ENCODE measurements at regions not wholly inside any gene's neighbourhood (a gene's known extent, or its start where the extent isn't known, plus 50 kb on each side); places are given as distances from the start of the nearest gene placed in this dataset.

DNA sequence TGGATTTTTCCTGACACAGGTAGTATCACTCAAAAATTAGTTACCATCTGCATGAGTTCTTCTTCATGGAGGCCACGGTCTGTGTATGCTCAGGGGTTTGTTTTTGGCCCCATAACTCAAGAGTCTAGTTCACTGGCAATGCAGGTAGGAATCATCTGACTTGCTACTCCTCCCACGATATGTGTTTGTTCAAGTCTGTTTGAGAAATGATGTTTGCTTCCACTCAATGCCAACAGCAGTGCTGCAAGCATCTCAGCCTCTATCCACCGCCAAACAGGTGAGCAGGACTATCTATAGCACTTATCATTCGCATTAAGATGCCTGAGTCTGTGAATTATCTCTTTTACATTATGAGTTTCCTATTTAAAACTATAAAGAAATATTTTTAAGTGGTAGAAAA, 264.8 kb upstream of the PTGER4 start:
- FAIRE-seq (no peak), DNase-seq (ENCODE audit: insufficient read length, low spot score) (no peak)
- no peak for TF ChIP-seq TAF1 (IDR thresholded peaks at IDR 0.05; ENCODE audit: low read depth, low read length)
- no peak for TF ChIP-seq POLR2A (IDR thresholded peaks at IDR 0.05; ENCODE audit: low read depth, low read length)
- TF ChIP-seq SPI1 (IDR thresholded peaks at IDR 0.05; ENCODE audit: low read depth, low read length), result no peak
- no peak for TF ChIP-seq POU2F2 (IDR thresholded peaks at IDR 0.05; ENCODE audit: low read depth, low read length)
- no peak for TF ChIP-seq PAX5 (IDR thresholded peaks at IDR 0.05; ENCODE audit: insufficient read depth, low read length, severe bottlenecking)
- no peak for TF ChIP-seq POLR2AphosphoS5 (IDR thresholded peaks at IDR 0.05; ENCODE audit: low read depth, low read length)

DNA sequence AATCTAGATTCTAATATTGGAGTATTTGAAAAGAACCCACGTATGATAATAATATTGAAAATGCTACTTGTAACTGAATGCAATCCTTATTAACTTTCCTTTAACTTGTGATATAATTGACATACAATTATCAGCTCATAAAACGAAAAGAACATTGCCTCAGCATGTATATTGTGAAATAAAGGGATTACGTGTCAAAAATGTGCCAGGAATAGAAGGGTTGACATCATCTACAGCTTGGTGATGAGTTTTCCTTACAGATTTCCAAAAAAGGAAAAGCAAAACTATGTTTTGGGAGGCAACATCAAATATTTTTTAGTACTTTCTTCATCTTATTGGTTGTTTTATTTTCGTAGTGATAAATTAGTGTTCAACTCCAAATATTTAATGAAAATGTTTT, 266.0 kb upstream of the PTGER4 start:
- no peak for FAIRE-seq
- TF ChIP-seq TAF1 (IDR thresholded peaks at IDR 0.05; ENCODE audit: low read depth, low read length) (no peak), POU2F2 (IDR thresholded peaks at IDR 0.05; ENCODE audit: low read depth, low read length) (no peak), POLR2AphosphoS5 (IDR thresholded peaks at IDR 0.05; ENCODE audit: low read depth, low read length) (no peak), PAX5 (IDR thresholded peaks at IDR 0.05; ENCODE audit: insufficient read depth, low read length, severe bottlenecking) (no peak), POLR2A (IDR thresholded peaks at IDR 0.05; ENCODE audit: low read depth, low read length) (no peak), SPI1 (IDR thresholded peaks at IDR 0.05; ENCODE audit: low read depth, low read length) (no peak)
- no peak for DNase-seq (ENCODE audit: insufficient read length, low spot score)

DNA sequence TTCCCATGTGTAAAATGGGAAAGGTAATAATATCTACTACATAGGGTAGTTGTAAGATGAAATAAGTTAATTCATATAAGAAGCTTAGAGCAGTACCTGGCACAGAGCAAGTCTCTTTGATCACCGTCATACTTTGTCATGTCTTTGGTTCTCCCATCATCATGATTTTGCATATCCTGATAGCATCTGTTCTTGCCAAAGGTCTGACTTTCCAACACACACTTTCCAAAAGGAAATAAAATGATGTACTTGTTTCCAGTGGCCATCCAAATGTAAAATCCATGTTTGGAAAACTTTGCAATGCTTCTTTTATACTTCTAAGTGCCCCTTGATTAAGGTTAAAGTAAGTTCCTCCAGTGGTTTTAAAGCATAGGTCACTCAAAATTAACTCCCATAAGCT, 266.9 kb upstream of the PTGER4 start:
- no peak for FAIRE-seq
- no peak for DNase-seq (ENCODE audit: insufficient read length, low spot score)
- TF ChIP-seq PAX5 (IDR thresholded peaks at IDR 0.05; ENCODE audit: insufficient read depth, low read length, severe bottlenecking), result no peak
- TF ChIP-seq SPI1 (IDR thresholded peaks at IDR 0.05; ENCODE audit: low read depth, low read length), result no peak
- no peak for TF ChIP-seq POLR2A (IDR thresholded peaks at IDR 0.05; ENCODE audit: low read depth, low read length)
- TF ChIP-seq TAF1 (IDR thresholded peaks at IDR 0.05; ENCODE audit: low read depth, low read length), result no peak
- TF ChIP-seq POU2F2 (IDR thresholded peaks at IDR 0.05; ENCODE audit: low read depth, low read length), result no peak
- TF ChIP-seq POLR2AphosphoS5 (IDR thresholded peaks at IDR 0.05; ENCODE audit: low read depth, low read length), result no peak

GRCh38 chr5:40410964-40411635, 268.6 kb upstream of the PTGER4 start:
- FAIRE-seq (no peak), DNase-seq (ENCODE audit: insufficient read length, low spot score) (no peak)
- TF ChIP-seq TAF1 (IDR thresholded peaks at IDR 0.05; ENCODE audit: low read depth, low read length) (no peak), PAX5 (IDR thresholded peaks at IDR 0.05; ENCODE audit: insufficient read depth, low read length, severe bottlenecking) (no peak), POLR2AphosphoS5 (IDR thresholded peaks at IDR 0.05; ENCODE audit: low read depth, low read length) (no peak), POLR2A (IDR thresholded peaks at IDR 0.05; ENCODE audit: low read depth, low read length) (no peak)

GRCh38 chr5:40410231-40410861, 269.4 kb upstream of the PTGER4 start:
- peak; percentile 62 for FAIRE-seq
- DNase-seq (ENCODE audit: insufficient read length, low spot score), result no peak
- no peak for TF ChIP-seq SPI1 (IDR thresholded peaks at IDR 0.05; ENCODE audit: low read depth, low read length)
- no peak for TF ChIP-seq POLR2A (IDR thresholded peaks at IDR 0.05; ENCODE audit: low read depth, low read length)
- TF ChIP-seq POLR2AphosphoS5 (IDR thresholded peaks at IDR 0.05; ENCODE audit: low read depth, low read length), result no peak
- TF ChIP-seq POU2F2 (IDR thresholded peaks at IDR 0.05; ENCODE audit: low read depth, low read length), result no peak
- no peak for TF ChIP-seq TAF1 (IDR thresholded peaks at IDR 0.05; ENCODE audit: low read depth, low read length)
- no peak for TF ChIP-seq PAX5 (IDR thresholded peaks at IDR 0.05; ENCODE audit: insufficient read depth, low read length, severe bottlenecking)

DNA sequence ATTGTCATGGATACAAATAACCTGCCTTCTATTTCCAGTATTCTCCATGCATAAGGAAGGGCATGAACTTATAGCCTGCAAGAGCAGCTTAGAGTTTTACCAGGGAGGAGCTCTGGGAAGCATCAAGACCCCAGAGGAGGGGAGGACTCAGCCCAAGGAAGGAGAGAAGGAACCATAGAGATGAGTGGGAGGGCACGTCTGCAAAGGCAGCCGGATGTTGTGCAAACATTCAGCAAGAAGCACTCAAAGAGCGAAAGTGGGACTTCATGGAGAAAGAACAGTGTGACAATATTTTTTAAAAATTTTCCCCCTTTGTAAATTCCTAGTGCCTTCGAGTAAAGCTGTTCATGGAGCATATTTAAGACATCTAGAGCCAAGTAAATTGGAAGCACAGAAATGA, 270.1 kb upstream of the PTGER4 start:
- DNase-seq (ENCODE audit: insufficient read length, low spot score), result no peak
- FAIRE-seq, result peak; percentile 5
- no peak for TF ChIP-seq POLR2A (IDR thresholded peaks at IDR 0.05; ENCODE audit: low read depth, low read length)
- no peak for TF ChIP-seq TAF1 (IDR thresholded peaks at IDR 0.05; ENCODE audit: low read depth, low read length)
- no peak for TF ChIP-seq PAX5 (IDR thresholded peaks at IDR 0.05; ENCODE audit: insufficient read depth, low read length, severe bottlenecking)
- TF ChIP-seq POLR2AphosphoS5 (IDR thresholded peaks at IDR 0.05; ENCODE audit: low read depth, low read length), result no peak
- no peak for TF ChIP-seq POU2F2 (IDR thresholded peaks at IDR 0.05; ENCODE audit: low read depth, low read length)
- TF ChIP-seq SPI1 (IDR thresholded peaks at IDR 0.05; ENCODE audit: low read depth, low read length), result no peak

- DNase-seq (ENCODE audit: insufficient read length, low spot score) (no peak), FAIRE-seq (peak; percentile 87)
- TF ChIP-seq SPI1 (IDR thresholded peaks at IDR 0.05; ENCODE audit: low read depth, low read length) (no peak), TAF1 (IDR thresholded peaks at IDR 0.05; ENCODE audit: low read depth, low read length) (no peak)
Observed at GRCh38 chr5:40406741-40407211, 272.9 kb upstream of the PTGER4 start.

DNA sequence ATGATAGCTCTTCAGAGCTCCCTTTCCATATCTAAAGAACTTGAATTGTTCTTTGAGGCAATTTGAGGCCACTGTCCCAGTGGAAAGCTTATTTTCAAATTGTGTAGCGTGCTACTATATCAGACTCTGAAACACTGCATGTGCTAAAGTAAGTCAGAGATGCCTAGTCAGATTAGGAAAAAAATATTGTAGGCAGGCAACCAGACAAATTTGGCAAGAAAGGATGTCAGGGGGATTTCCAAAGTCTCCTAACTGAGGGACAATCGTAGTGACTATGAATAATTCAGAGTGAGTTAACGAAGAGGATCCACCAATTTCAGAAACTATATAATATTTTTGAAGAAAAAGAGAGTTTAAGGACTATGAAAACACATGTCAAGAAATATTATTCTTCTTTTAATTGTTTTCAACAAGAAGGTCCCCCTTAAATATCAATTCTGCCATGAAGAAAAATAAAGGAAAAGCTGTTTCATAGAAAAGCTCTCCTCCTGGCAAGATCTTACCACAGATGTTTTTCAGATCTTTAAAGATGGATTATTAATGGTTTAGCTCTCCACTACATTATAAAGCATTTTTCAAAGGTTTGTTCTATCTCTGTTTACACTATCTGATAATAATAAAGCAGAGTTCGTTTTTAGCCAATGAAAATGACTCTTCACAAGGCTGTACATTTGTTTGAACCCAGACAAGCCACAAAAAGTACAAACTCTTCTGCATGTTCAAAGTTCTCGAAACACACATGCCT, 273.5 kb upstream of the PTGER4 start:
- FAIRE-seq, result no peak
- DNase-seq (ENCODE audit: insufficient read length, low spot score), result no peak
- TF ChIP-seq SPI1 (IDR thresholded peaks at IDR 0.05; ENCODE audit: low read depth, low read length) (no peak), POLR2A (IDR thresholded peaks at IDR 0.05; ENCODE audit: low read depth, low read length) (no peak), TAF1 (IDR thresholded peaks at IDR 0.05; ENCODE audit: low read depth, low read length) (no peak), PAX5 (IDR thresholded peaks at IDR 0.05; ENCODE audit: insufficient read depth, low read length, severe bottlenecking) (no peak), POLR2AphosphoS5 (IDR thresholded peaks at IDR 0.05; ENCODE audit: low read depth, low read length) (no peak), POU2F2 (IDR thresholded peaks at IDR 0.05; ENCODE audit: low read depth, low read length) (no peak)

DNA sequence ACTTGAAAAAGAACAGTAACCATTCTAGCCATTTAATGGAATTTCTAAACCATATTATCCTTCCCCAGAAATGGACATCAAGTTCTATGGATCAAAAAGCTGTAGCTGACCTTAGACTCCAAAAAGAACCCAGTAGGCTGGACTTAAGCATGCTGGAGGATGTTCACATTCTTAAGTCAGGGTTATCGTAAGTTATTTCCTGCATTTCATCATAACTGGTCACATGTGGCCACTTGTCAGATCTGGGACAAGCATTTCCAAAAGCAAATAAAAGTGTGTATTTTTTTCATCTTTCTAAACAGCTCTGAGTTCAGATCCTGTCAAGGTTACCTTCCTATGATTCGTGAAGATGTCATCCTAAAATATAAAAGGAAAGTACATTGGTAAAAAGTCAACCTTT, 274.5 kb upstream of the PTGER4 start:
- DNase-seq (ENCODE audit: insufficient read length, low spot score) (no peak), FAIRE-seq (no peak)
- TF ChIP-seq POLR2AphosphoS5 (IDR thresholded peaks at IDR 0.05; ENCODE audit: low read depth, low read length) (no peak), POU2F2 (IDR thresholded peaks at IDR 0.05; ENCODE audit: low read depth, low read length) (no peak), PAX5 (IDR thresholded peaks at IDR 0.05; ENCODE audit: insufficient read depth, low read length, severe bottlenecking) (no peak)

All from GM12891 (cell line).